A673 (cell line): ENCODE measurements at regions not wholly inside any gene's neighbourhood (a gene's known extent, or its start where the extent isn't known, plus 50 kb on each side); places are given as distances from the start of the nearest gene placed in this dataset.

Source experiments
- BruUV-seq: library from RNA; stranded (reverse); fragments of 400-500 nt; replicated peaks from 2 replicates; lab custom pipeline; 2021; lab: Mats Ljungman, UMichigan
- CTCF ChIA-PET: fragments of 300-600 bp; sonication (Branson Sonifier 250); formaldehyde crosslinking; loops from one replicate; lab custom pipeline; 2022; ENCODE audit warnings: antibody characterized with exemption; lab: Charles Lee
- POLR2A ChIA-PET: fragments of 300-600 bp; sonication (Branson Sonifier 250); formaldehyde crosslinking; loops from one replicate; lab custom pipeline; 2022; ENCODE audit warnings: antibody characterized with exemption; ENCODE audit not compliant: low non-redundant PET; lab: Charles Lee
- DNase-seq: peaks from one replicate; pipeline ENCODE4 v3.0.0-alpha.2; 2015; ENCODE audit warnings: low spot score
- H3K27ac ChIP-seq: fragments of 200-600 bp; sonication (generic); 2 replicates; pipeline ENCODE4 v1.5.1; 2016; ENCODE audit warnings: mixed run types, low read depth, mild to moderate bottlenecking, mixed read lengths, antibody characterized with exemption, low read length; ENCODE audit not compliant: poor library complexity, severe bottlenecking
- H3K27me3 ChIP-seq: fragments of 200-600 bp; sonication (generic); replicated peaks from 2 replicates; pipeline ENCODE4 v1.6.1; 2017; ENCODE audit warnings: mixed run types, low read depth, mild to moderate bottlenecking, mixed read lengths, antibody characterized with exemption, low read length; ENCODE audit not compliant: insufficient read depth, poor library complexity
- H3K36me3 ChIP-seq: fragments of 200-600 bp; sonication (generic); 2 replicates; pipeline ENCODE4 v1.6.1; 2016; ENCODE audit warnings: mixed run types, mild to moderate bottlenecking, mixed read lengths, antibody characterized with exemption, low read length; ENCODE audit not compliant: insufficient read depth, poor library complexity, severe bottlenecking
- H3K4me1 ChIP-seq: fragments of 200-600 bp; sonication (generic); 2 replicates; pipeline ENCODE4 v1.6.1; 2017; ENCODE audit warnings: mixed run types, mild to moderate bottlenecking, mixed read lengths, antibody characterized with exemption, low read length; ENCODE audit not compliant: insufficient read depth, poor library complexity, severe bottlenecking
- H3K4me3 ChIP-seq: fragments of 200-600 bp; sonication (generic); 2 replicates; pipeline ENCODE4 v1.5.1; 2016; ENCODE audit warnings: low read depth, mixed run types, mild to moderate bottlenecking, mixed read lengths, low read length; ENCODE audit not compliant: poor library complexity, severe bottlenecking
- H3K9me3 ChIP-seq: fragments of 200-600 bp; sonication (generic); 2 replicates; pipeline ENCODE4 v1.6.1; 2016; ENCODE audit warnings: mixed run types, low read depth, mild to moderate bottlenecking, mixed read lengths, antibody characterized with exemption, low read length; ENCODE audit not compliant: poor library complexity, severe bottlenecking
- CTCF ChIP-seq: fragments of 300-800, 200-600 bp; sonication (generic); conservative IDR thresholded peaks from 2 replicates; pipeline ENCODE4 v1.5.1; 2017; ENCODE audit warnings: low read depth, mild to moderate bottlenecking, antibody characterized with exemption, low read length, moderate library complexity, mixed read lengths
- EZH2 ChIP-seq: fragments of 200-600 bp; sonication (generic); IDR thresholded peaks from 2 replicates; pipeline ENCODE4 v1.6.1; 2017; ENCODE audit warnings: borderline replicate concordance, low read depth, mild to moderate bottlenecking, mixed read lengths, antibody characterized with exemption, low read length; ENCODE audit not compliant: poor library complexity, severe bottlenecking
- intact Hi-C: fragments of 100-400 bp; cut with micrococcal nuclease; formaldehyde crosslinking; loops from one replicate; pipeline ENCODE4 v1.10.0; 2022; ENCODE audit not compliant: unreplicated experiment

GRCh38 chr13:64817691-64818090 lies 2412.4 kb downstream of the PCDH9 start:
- no peak overlapping the region for H3K4me3 ChIP-seq
- DNase-seq, result no peak
- H3K27me3 ChIP-seq, result no peaks in the 10 kb centered on the region
- intact Hi-C loops, result no loop called here
- BruUV-seq, result no TSS peak
- ChIA-PET POLR2A (no interaction called here), CTCF (no interaction called here)
- no peak for TF ChIP-seq CTCF
- TF ChIP-seq EZH2, result no peak
- H3K27ac ChIP-seq, result no peak overlapping the region
- no peaks in the 10 kb centered on the region for H3K4me1 ChIP-seq
- H3K9me3 ChIP-seq, result no peaks in the 10 kb centered on the region
- no peaks in the 10 kb centered on the region for H3K36me3 ChIP-seq

GRCh38 chr13:64810750-64811149 lies 2419.4 kb downstream of the PCDH9 start:
- H3K9me3 ChIP-seq, result no peaks in the 10 kb centered on the region
- H3K27ac ChIP-seq, result no peak overlapping the region
- no TSS peak for BruUV-seq
- CTCF ChIA-PET, result no interaction called here
- no peaks in the 10 kb centered on the region for H3K27me3 ChIP-seq
- POLR2A ChIA-PET, result no interaction called here
- no peak for DNase-seq
- intact Hi-C loops, result no loop called here
- no peak overlapping the region for H3K4me3 ChIP-seq
- no peaks in the 10 kb centered on the region for H3K4me1 ChIP-seq
- no peaks in the 10 kb centered on the region for H3K36me3 ChIP-seq
- TF ChIP-seq EZH2, result no peak
- TF ChIP-seq CTCF, result no peak

DNA sequence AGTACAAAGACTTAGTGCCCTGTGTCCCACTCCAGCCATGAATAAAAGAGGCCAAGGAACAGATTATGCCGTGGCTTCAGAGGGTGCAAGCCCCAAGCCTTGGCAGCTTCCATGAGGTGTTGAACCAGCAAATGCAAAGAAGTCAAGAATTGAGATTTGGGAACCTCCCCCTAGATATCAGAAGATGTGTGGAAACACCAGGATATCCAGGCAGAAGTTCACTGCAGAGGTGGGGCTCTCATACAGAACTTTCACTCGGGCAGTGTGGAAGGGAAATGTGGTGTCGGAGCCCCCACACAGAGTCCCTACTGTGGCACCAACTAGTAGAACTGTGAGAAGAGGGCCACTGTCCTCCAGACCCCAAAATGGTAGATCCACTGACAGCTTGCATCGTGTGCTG lies 2421.4 kb downstream of the PCDH9 start:
- TF ChIP-seq EZH2 (no peak), CTCF (no peak)
- CTCF ChIA-PET, result no interaction called here
- H3K4me3 ChIP-seq, result no peak overlapping the region
- H3K36me3 ChIP-seq, result no peaks in the 10 kb centered on the region
- no peaks in the 10 kb centered on the region for H3K9me3 ChIP-seq
- H3K27me3 ChIP-seq, result no peaks in the 10 kb centered on the region
- intact Hi-C loops, result no loop called here
- no TSS peak for BruUV-seq
- no peak overlapping the region for H3K27ac ChIP-seq
- DNase-seq, result no peak
- POLR2A ChIA-PET, result no interaction called here
- no peaks in the 10 kb centered on the region for H3K4me1 ChIP-seq
